ENCODE measurements at regions not wholly inside any gene's neighbourhood (a gene's known extent, or its start where the extent isn't known, plus 50 kb on each side); places are given as distances from the start of the nearest gene placed in this dataset.

DNA sequence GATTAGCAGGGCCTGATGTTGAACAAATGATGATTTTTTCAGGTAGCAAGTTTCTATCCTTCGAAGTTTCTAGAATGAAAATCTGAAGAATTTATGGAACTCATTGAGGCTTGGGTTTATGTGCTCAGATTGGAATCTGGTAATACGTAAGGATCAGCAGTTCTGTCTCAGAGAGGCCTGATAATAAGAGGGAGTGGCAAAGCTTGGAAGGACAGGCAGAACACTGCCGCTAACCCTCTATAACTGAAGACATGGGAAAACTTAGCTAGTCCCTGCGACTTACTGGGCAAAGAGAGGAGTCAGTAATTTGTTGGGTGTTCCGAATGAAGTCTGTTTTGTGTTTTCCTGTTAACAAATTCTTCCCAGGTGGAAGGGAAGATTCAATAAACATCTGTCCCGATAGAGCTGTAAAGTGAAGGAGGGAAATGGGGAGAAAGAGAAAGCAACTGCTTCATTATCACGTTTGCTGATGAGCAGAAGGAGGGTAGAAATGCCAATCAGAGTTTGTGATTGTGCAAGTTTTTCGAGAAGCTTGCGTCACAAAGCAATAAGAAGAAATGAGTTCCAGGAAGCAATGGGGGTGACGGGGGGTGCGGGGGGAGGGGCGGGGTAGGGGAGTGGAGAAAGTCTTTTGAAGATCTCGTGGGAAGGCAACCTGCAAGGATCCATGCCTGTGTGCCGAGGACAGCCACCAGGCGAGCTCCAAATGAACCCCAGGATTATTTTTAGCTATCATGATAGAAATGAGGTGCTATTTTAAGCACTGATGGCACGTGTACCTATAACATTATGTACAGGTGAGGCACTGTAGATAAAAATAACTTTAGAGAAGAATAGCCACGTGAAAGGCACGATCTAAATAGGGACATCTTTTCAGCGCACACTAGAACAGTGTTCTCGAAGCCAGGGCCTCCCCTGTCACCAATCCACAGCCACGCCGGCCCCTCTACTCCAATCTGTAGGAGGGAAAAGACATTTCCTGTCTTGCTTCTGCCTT is 224.1 kb downstream of the FGF9 start:
- no peaks in the 10 kb centered on the region for H3K36me3 ChIP-seq (ENCODE audit: control insufficient read depth, insufficient read depth, low read length)
- H3K79me1 ChIP-seq (ENCODE audit: low read depth in 1 of 2, low read length in 2 of 2): no peaks in the 10 kb centered on the region
- H4K91ac ChIP-seq (ENCODE audit: insufficient read depth, low read depth, low read length): no peak overlapping the region
- H4K8ac ChIP-seq (ENCODE audit: low read depth in 2 of 2, low read length in 2 of 2): no peak overlapping the region
- BruUV-seq (replicated peaks): no TSS peak
- no peak overlapping the region for H3K4me2 ChIP-seq (ENCODE audit: low read depth, low read length)
- H3K4ac ChIP-seq (ENCODE audit: low read depth, low read length): no peak overlapping the region
- no peak overlapping the region for H3K23ac ChIP-seq (ENCODE audit: low read depth, low read length)
- ChIA-PET CTCF (no interaction called here), POLR2A (ENCODE audit: unreplicated experiment) (no interaction called here)
- H3K9ac ChIP-seq (ENCODE audit: low read depth, low read length): no peak overlapping the region
- 70% methylated on average over 5 of the region's 22 CpGs; no CpG with 5 or more reads in 1 of the 2 experiments for WGBS, 2 experiments (ENCODE audit: extremely low coverage in 2 of 2, insufficient read length in 1 of 2)
- no peak overlapping the region for H3K4me3 ChIP-seq (ENCODE audit: insufficient read depth, low read depth, low read length)
- no peak overlapping the region for H2BK5ac ChIP-seq (ENCODE audit: low read depth, low read length, poor library complexity, severe bottlenecking)
- DNase-seq (no peak), ATAC-seq (ENCODE audit: low read depth) (no peak)
- no peak overlapping the region for H2AK5ac ChIP-seq (ENCODE audit: low read depth, low read length)
- H3K9me1 ChIP-seq (ENCODE audit: insufficient read depth, low read length): no peaks in the 10 kb centered on the region
- H3K9me3 ChIP-seq (ENCODE audit: control insufficient read depth, insufficient read depth, low read length): no peaks in the 10 kb centered on the region
- dilution Hi-C loops (cut with HindIII; ENCODE audit: low sequenced_read_pairs, unreplicated experiment) (no loop called here), in situ Hi-C loops (cut with MboI; ENCODE audit: low sequenced_read_pairs) (no loop called here), intact Hi-C loops (cut with micrococcal nuclease) (no loop called here)
- no peak overlapping the region for H2BK15ac ChIP-seq (ENCODE audit: low read depth, low read length)
- no peak overlapping the region for H3K27ac ChIP-seq (ENCODE audit: insufficient read depth, low read length)
- no peak overlapping the region for H2AK9ac ChIP-seq (replicated peaks; ENCODE audit: low read depth, low read length, poor library complexity)
- no peak overlapping the region for H3K56ac ChIP-seq (ENCODE audit: extremely low read depth, insufficient read depth, low read length)
- no peaks in the 10 kb centered on the region for H4K20me1 ChIP-seq (ENCODE audit: insufficient read depth, low read length)
- no peaks in the 10 kb centered on the region for H3K27me3 ChIP-seq (ENCODE audit: control insufficient read depth, insufficient read depth, low read length)
- H3K18ac ChIP-seq (ENCODE audit: low read depth, low read length): no peak overlapping the region
- H2AFZ ChIP-seq (replicated peaks; ENCODE audit: low read length, poor library complexity): no peak overlapping the region
- H4K5ac ChIP-seq (ENCODE audit: low read depth, low read length): no peak overlapping the region
- H3K4me1 ChIP-seq (ENCODE audit: control insufficient read depth, insufficient read depth, low read length): no peaks in the 10 kb centered on the region
- no peak overlapping the region for H3K14ac ChIP-seq (replicated peaks; ENCODE audit: low read depth, low read length)
- no peak overlapping the region for H2BK120ac ChIP-seq (ENCODE audit: low read depth, low read length)
- no peak overlapping the region for H2BK20ac ChIP-seq (ENCODE audit: low read depth, low read length)
- TF ChIP-seq, protein P1, sequence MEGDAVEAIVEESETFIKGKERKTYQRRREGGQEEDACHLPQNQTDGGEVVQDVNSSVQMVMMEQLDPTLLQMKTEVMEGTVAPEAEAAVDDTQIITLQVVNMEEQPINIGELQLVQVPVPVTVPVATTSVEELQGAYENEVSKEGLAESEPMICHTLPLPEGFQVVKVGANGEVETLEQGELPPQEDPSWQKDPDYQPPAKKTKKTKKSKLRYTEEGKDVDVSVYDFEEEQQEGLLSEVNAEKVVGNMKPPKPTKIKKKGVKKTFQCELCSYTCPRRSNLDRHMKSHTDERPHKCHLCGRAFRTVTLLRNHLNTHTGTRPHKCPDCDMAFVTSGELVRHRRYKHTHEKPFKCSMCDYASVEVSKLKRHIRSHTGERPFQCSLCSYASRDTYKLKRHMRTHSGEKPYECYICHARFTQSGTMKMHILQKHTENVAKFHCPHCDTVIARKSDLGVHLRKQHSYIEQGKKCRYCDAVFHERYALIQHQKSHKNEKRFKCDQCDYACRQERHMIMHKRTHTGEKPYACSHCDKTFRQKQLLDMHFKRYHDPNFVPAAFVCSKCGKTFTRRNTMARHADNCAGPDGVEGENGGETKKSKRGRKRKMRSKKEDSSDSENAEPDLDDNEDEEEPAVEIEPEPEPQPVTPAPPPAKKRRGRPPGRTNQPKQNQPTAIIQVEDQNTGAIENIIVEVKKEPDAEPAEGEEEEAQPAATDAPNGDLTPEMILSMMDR (conservative IDR thresholded peaks at IDR 0.05; ENCODE audit: low read depth, low read length): no peak
- TF ChIP-seq, protein P2, sequence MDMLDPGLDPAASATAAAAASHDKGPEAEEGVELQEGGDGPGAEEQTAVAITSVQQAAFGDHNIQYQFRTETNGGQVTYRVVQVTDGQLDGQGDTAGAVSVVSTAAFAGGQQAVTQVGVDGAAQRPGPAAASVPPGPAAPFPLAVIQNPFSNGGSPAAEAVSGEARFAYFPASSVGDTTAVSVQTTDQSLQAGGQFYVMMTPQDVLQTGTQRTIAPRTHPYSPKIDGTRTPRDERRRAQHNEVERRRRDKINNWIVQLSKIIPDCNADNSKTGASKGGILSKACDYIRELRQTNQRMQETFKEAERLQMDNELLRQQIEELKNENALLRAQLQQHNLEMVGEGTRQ (IDR thresholded peaks at IDR 0.05; ENCODE audit: low read depth, low read length): no peak
- TF ChIP-seq POLR2A (IDR thresholded peaks at IDR 0.05; ENCODE audit: low read depth, low read length) (no peak), CEBPB (IDR thresholded peaks at IDR 0.05; ENCODE audit: low read depth, low read length) (no peak), NFE2L2 (IDR thresholded peaks at IDR 0.05; ENCODE audit: low read depth, low read length) (no peak), FOS (IDR thresholded peaks at IDR 0.05; ENCODE audit: low read depth, low read length) (no peak), MAZ (IDR thresholded peaks at IDR 0.05; ENCODE audit: borderline replicate concordance, low read depth, low read length) (no peak), RCOR1 (IDR thresholded peaks at IDR 0.05; ENCODE audit: insufficient replicate concordance, low read length) (no peak), RAD21 (IDR thresholded peaks at IDR 0.05; ENCODE audit: low read length) (no peak), BHLHE40 (IDR thresholded peaks at IDR 0.05; ENCODE audit: low read depth, low read length) (no peak), CHD1 (IDR thresholded peaks at IDR 0.05; ENCODE audit: low read depth, low read length) (no peak), RFX5 (IDR thresholded peaks at IDR 0.05; ENCODE audit: low read depth, low read length) (no peak), MXI1 (IDR thresholded peaks at IDR 0.05; ENCODE audit: borderline replicate concordance, low read depth, low read length) (no peak), SMC3 (IDR thresholded peaks at IDR 0.05; ENCODE audit: low read depth, low read length) (no peak)
- TF ChIP-seq, protein P3, sequence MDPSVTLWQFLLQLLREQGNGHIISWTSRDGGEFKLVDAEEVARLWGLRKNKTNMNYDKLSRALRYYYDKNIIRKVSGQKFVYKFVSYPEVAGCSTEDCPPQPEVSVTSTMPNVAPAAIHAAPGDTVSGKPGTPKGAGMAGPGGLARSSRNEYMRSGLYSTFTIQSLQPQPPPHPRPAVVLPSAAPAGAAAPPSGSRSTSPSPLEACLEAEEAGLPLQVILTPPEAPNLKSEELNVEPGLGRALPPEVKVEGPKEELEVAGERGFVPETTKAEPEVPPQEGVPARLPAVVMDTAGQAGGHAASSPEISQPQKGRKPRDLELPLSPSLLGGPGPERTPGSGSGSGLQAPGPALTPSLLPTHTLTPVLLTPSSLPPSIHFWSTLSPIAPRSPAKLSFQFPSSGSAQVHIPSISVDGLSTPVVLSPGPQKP (IDR thresholded peaks at IDR 0.05; ENCODE audit: borderline replicate concordance, low read depth, low read length): no peak
